HEK293T (cell line): ENCODE measurements at regions not wholly inside any gene's neighbourhood (a gene's known extent, or its start where the extent isn't known, plus 50 kb on each side); places are given as distances from the start of the nearest gene placed in this dataset.
"Not testable (repeated sequence)": the region's sequence is repeated elsewhere in the genome, so short reads cannot be mapped to it uniquely, and the experiment has no call there.

Experiments used
- CTCF ChIA-PET: fragments of 350-600 bp; formaldehyde crosslinking; extraction: SDS; loops from one replicate; lab custom pipeline; 2021; ENCODE audit warnings: antibody characterized with exemption, inconsistent platforms; lab: Yijun Ruan, JAX
- POLR2A ChIA-PET: fragments of 350-600 bp; formaldehyde crosslinking; extraction: SDS; loops from one replicate; lab custom pipeline; 2020; ENCODE audit warnings: antibody characterized with exemption, inconsistent platforms; lab: Yijun Ruan, JAX
- DNase-seq: peaks from one replicate; pipeline ENCODE4 v3.0.0; 2012; ENCODE audit warnings: mixed read lengths; ENCODE audit errors: extremely low spot score
- ARNT ChIP-seq: fragments of 450-650 bp; IDR thresholded peaks from 2 replicates; pipeline ENCODE4 v1.6.1; 2017; ENCODE audit warnings: mild to moderate bottlenecking
- BHLHE40 ChIP-seq: fragments of 450-650 bp; IDR thresholded peaks from 2 replicates; pipeline ENCODE4 v1.6.1; 2016; ENCODE audit warnings: mild to moderate bottlenecking, moderate library complexity, borderline replicate concordance
- CTBP1 ChIP-seq: fragments of 450-650 bp; IDR thresholded peaks from 2 replicates; pipeline ENCODE4 v1.6.1; 2016; ENCODE audit warnings: borderline replicate concordance
- ELF4 ChIP-seq: fragments of 450-650 bp; IDR thresholded peaks from 2 replicates; pipeline ENCODE4 v1.6.1; 2017; ENCODE audit warnings: antibody characterized with exemption
- FOXA1 ChIP-seq: fragments of 450-650 bp; IDR thresholded peaks from 2 replicates; pipeline ENCODE4 v1.6.1; 2016; ENCODE audit warnings: mild to moderate bottlenecking
- FOXK2 ChIP-seq: fragments of 450-650 bp; IDR thresholded peaks from 2 replicates; pipeline ENCODE4 v1.6.1; 2016; ENCODE audit warnings: mild to moderate bottlenecking
- FOXM1 ChIP-seq: fragments of 450-650 bp; IDR thresholded peaks from 2 replicates; pipeline ENCODE4 v1.6.1; 2017; ENCODE audit warnings: mild to moderate bottlenecking, borderline replicate concordance
- HDGF ChIP-seq: fragments of 450-650 bp; IDR thresholded peaks from 2 replicates; pipeline ENCODE4 v1.6.1; 2017; ENCODE audit warnings: antibody characterized with exemption, borderline replicate concordance
- L3MBTL2 ChIP-seq: fragments of 450-650 bp; conservative IDR thresholded peaks from 2 replicates; pipeline ENCODE4 v1.6.1; 2016; ENCODE audit warnings: mild to moderate bottlenecking
- LEF1 ChIP-seq: fragments of 450-650 bp; IDR thresholded peaks from 2 replicates; pipeline ENCODE4 v1.6.1; 2017; ENCODE audit warnings: mild to moderate bottlenecking, borderline replicate concordance
- NFRKB ChIP-seq: fragments of 450-650 bp; IDR thresholded peaks from 2 replicates; pipeline ENCODE4 v1.6.1; 2016; ENCODE audit warnings: mild to moderate bottlenecking, moderate library complexity
- PKNOX1 ChIP-seq: fragments of 450-650 bp; IDR thresholded peaks from 2 replicates; pipeline ENCODE4 v1.6.1; 2016
- SP1 ChIP-seq: fragments of 450-650 bp; IDR thresholded peaks from 2 replicates; pipeline ENCODE4 v1.6.1; 2017
- SUZ12 ChIP-seq: fragments of 450-650 bp; IDR thresholded peaks from 2 replicates; pipeline ENCODE4 v1.6.1; 2016; ENCODE audit warnings: mild to moderate bottlenecking
- TARDBP ChIP-seq: fragments of 450-650 bp; IDR thresholded peaks from 2 replicates; pipeline ENCODE4 v1.6.1; 2016
- ZNF384 ChIP-seq: fragments of 450-650 bp; IDR thresholded peaks from 2 replicates; pipeline ENCODE4 v1.6.1; 2016

- TF ChIP-seq HDGF: no peak
- TF ChIP-seq SP1: no peak
- TF ChIP-seq PKNOX1: no peak
- TF ChIP-seq ZNF384: no peak
- TF ChIP-seq FOXA1: no peak
- no peak for TF ChIP-seq SUZ12
- no peak for TF ChIP-seq TARDBP
- TF ChIP-seq NFRKB: no peak
- no peak for TF ChIP-seq ARNT
- DNase-seq: no peak
- ChIA-PET POLR2A (no interaction called here), CTCF (no interaction called here)
These were observed 316.2 kb downstream of the COL12A1 start for GRCh38 chr6:74889635-74890034.

GRCh38 chr6:74888741-74889140 is 317.1 kb downstream of the COL12A1 start:
- POLR2A ChIA-PET, DNase-seq: not testable (repeated sequence)
- CTCF ChIA-PET: interaction anchor here (0.9 kb wide), 1 partner anchor 320 kb away, joined by 4 read pairs; no protein-coding TSS in a partner anchor

GRCh38 chr6:74879976-74880375 is 325.9 kb downstream of the COL12A1 start:
- no peak for DNase-seq
- ChIA-PET CTCF (no interaction called here), POLR2A (no interaction called here)
- TF ChIP-seq TARDBP: no peak
- no peak for TF ChIP-seq SP1
- no peak for TF ChIP-seq FOXM1
- no peak for TF ChIP-seq LEF1
- TF ChIP-seq CTBP1: no peak
- no peak for TF ChIP-seq SUZ12
- no peak for TF ChIP-seq L3MBTL2
- no peak for TF ChIP-seq FOXK2
- no peak for TF ChIP-seq ZNF384
- no peak for TF ChIP-seq BHLHE40
- TF ChIP-seq HDGF: no peak

GRCh38 chr6:74879234-74879633 is 326.6 kb downstream of the COL12A1 start:
- ChIA-PET POLR2A (no interaction called here), CTCF (no interaction called here)
- no peak for TF ChIP-seq ZNF384
- TF ChIP-seq ARNT: no peak
- TF ChIP-seq FOXM1: no peak
- TF ChIP-seq LEF1: no peak
- no peak for TF ChIP-seq NFRKB
- no peak for TF ChIP-seq ELF4
- TF ChIP-seq FOXA1: no peak
- no peak for TF ChIP-seq SP1
- TF ChIP-seq L3MBTL2: no peak
- no peak for TF ChIP-seq CTBP1
- no peak for TF ChIP-seq TARDBP
- no peak for TF ChIP-seq FOXK2
- TF ChIP-seq SUZ12: no peak
- TF ChIP-seq BHLHE40: no peak
- no peak for TF ChIP-seq PKNOX1
- no peak for TF ChIP-seq HDGF
- DNase-seq: no peak

- TF ChIP-seq ARNT (no peak), L3MBTL2 (no peak), HDGF (no peak), FOXM1 (no peak), ELF4 (no peak), SP1 (no peak), LEF1 (no peak), FOXK2 (no peak), CTBP1 (no peak), PKNOX1 (no peak)
- ChIA-PET CTCF (interaction anchor here (0.6 kb wide), 1 partner anchor 328 kb away, joined by 5 read pairs; no protein-coding TSS in a partner anchor), POLR2A (no interaction called here)
- DNase-seq: no peak
These were observed 330.7 kb downstream of the COL12A1 start for GRCh38 chr6:74875193-74875592.

- POLR2A ChIA-PET: no interaction called here
These were observed 332.9 kb downstream of the COL12A1 start for GRCh38 chr6:74872754-74873476.

More at GRCh38 chr6:74872754-74873476, 332.9 kb downstream of the COL12A1 start:
- TF ChIP-seq LEF1 (no peak), FOXA1 (no peak), NFRKB (no peak), FOXM1 (no peak), ZNF384 (no peak), ELF4 (no peak), BHLHE40 (no peak), FOXK2 (no peak), L3MBTL2 (no peak), ARNT (no peak), HDGF (no peak)
- DNase-seq: no peak
- CTCF ChIA-PET: no interaction called here
